Stimulated activated CD4-positive, alpha-beta T cell treated with anti-CD3 and anti-CD28 coated beads, Interleukin-1b, Interleukin-23, amount 100 ng/mL, for 4 hours (primary cell): ENCODE measurements at regions not wholly inside any gene's neighbourhood (a gene's known extent, or its start where the extent isn't known, plus 50 kb on each side); places are given as distances from the start of the nearest gene placed in this dataset.

ENCODE experiments used
- DNase-seq, 2 donors: peaks; one replicate each; pipeline ENCODE4 v3.0.0-alpha.2; 2020; ENCODE audit warnings: low read depth in 2 of 2

DNA sequence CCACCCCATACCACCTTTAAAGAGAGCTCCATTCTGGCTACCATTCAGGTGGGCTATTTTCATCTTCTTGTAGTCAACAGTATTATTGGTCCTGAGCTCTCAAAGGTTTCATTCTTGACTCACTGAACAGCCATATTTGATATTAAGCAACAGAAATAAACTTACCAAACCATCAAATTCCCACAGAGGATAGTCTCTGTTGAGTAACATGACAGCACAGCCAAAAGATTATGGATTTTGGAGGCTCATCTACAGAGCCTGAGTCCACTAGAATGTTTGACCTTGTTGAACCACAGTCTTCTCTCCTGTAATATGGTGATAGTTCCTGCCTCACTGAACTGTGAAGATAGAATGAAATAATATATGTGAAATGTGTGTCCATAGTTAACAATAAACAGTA is 276.3 kb upstream of the LDB2 start:
- no peak for DNase-seq

- no peak for DNase-seq
These were observed 274.9 kb upstream of the LDB2 start for GRCh38 chr4:17173300-17173699.

DNA sequence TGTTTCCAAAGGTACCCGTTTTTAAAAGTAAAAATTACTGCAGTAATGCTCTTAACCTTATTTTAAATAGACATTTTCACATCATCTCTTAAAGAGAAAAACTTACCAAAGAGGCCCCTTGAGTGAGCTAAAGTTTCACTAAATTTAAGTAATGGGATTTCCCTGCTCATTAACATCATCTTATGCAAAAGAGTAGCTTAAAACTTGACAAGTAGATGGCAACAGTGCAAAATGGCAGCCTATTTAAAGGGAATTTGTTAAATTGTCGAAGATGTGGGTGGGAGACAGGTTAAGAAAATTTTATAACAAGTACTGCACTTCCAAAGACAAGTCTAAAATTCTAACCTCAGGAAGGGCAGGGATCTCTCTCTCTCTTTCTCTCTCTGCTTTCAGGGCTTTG is 271.7 kb upstream of the LDB2 start:
- DNase-seq: no peak

DNA sequence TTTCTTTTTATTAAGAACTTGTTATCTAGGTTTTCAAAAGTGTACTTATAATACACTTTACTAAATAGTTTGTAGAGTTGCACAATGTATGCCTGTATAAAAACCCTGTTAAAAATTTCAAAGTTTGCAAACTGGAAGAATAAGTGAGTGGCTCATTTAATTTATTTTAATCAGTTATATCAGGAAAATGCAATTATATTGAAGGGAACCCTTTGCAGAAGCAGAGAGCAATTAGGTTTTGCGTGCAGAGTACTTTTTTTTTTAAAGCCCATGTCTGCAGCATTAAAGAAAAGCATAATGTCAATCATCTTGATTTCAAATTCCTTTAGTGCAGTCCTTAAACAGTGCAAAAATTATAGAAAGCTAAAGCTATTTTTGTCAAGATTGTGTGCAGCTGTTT is 271.3 kb upstream of the LDB2 start:
- no peak for DNase-seq

DNA sequence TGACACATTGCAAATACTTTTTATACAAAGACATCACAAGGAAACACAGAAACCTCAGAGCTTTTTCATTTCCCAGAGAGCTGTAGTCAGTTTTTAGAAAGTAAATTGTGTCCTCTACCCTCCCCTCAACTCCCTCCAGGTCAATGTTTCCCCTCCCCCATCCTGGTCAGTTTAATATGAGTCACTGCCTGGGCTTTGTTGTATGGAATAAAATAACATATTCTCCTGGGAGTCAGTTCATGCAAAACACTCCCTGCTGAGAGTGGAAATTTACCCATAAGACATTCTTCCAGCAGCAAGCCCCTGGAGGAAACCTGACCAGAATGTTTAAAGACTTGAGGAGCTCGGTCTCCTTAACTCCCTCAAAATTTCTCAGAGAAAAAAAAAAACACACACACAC is 270.1 kb upstream of the LDB2 start:
- DNase-seq: no peak

- DNase-seq: no peak
These were observed 268.5 kb upstream of the LDB2 start for GRCh38 chr4:17166954-17167353.

- DNase-seq: no peak
These were observed 266.8 kb upstream of the LDB2 start for GRCh38 chr4:17165286-17165685.

DNA sequence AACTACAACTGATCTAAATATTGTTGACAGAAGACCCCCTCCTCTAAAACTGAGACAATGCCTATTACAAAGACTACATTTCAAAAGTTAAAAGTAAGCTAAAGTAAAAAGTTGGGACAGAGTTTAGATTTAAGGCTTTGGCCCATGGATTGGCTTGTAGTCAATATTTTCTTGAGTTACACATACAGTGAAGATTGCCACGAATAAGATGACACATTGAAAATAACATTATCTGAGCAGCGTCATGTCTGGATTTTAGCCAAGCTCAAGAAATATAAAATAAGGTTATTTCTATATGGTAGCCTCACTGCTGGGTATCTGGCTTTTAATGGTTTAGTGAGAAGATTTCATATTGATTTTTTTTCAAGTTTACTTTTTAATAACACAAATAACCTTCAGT is 266.2 kb upstream of the LDB2 start:
- no peak for DNase-seq

- DNase-seq: no peak
These were observed 264.8 kb upstream of the LDB2 start for GRCh38 chr4:17163156-17163771.

DNA sequence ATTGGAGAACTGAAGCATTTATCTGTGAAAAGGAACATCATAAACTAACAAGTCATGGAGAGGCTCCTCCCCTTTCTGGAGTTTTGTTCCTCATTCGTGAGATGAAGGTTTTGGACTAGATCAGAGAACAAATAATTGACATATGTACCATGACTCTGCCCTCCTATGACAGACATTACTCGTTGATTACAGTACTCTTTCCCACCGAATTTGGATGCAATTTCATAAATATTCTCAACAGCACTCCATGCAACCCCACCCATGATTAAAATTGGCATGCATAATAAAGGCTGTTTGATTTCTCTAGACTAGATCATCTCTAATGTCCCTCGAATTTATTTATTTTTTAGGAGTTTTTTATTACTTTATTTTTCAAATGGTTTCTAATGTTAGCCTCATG is 258.9 kb upstream of the LDB2 start:
- no peak for DNase-seq

- no peak for DNase-seq
These were observed 257.0 kb upstream of the LDB2 start for GRCh38 chr4:17155486-17155885.

DNA sequence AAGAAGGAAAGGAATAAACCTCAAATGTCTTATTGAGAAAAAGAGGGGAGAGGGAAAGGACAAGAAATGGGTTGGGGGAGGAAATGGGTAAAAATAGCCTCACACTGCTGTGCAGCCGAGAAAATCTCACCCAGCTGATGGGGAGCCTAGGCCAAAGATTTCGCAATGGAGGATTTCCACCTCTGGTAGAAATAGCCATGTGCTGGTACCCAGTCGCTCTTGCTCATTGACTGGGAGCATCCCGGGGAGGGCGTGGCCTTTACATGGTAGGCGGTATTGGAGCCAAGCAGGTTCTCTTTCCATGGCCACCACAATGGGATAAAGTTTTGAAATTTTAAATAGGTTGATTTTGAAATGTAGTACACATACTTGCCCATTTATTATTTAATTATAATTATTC is 255.1 kb upstream of the LDB2 start:
- DNase-seq: no peak

DNA sequence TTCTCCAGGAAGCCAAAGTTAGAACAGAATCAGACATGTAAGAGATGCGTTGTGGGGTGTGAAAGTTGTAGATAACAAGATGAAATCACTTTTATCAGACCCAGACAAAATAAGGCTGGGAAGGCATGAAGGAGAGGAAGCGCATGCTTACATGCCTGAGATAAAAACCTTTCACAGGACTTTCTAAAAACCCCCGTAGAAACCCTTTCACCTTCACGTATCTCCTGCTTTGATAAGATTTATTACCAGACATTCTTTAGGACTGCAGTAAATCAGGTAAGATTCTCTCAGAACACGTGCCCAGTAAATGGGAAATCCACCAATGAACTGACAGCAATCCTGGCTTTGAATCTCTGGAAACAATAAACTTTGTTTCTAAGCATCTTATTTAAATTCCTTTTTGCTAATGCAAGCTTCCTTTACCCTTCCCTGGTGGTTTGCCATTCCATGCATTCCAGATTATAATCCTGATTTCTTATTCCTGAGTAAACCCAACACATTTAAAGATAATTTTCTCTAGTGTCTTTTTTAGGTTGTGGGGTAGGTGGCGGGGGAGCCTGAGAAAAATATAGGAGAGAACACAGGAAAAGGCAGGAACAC is 254.6 kb upstream of the LDB2 start:
- DNase-seq: no peak

GRCh38 chr4:17142232-17142711 is 243.8 kb upstream of the LDB2 start:
- no peak for DNase-seq

DNA sequence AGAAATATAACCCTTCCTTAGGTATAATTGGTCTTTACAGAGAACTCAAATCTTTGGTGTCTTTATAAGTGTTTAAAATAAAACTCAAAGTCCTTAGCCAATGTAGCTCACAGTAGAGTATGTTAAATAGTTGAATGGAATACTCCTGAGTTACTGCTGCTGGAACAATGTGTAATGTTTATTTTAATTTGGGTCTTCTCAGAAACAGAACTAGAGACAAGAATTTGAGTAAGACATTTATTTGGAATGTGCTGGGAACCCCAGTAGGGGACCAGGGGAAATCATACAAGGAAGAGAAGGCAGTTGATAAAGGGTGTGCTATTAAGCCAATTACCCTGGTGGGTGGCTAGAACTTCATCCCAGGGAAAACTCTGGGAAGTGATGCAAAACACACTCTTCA is 240.4 kb upstream of the LDB2 start:
- no peak for DNase-seq

GRCh38 chr4:17134565-17134964 is 236.1 kb upstream of the LDB2 start:
- no peak for DNase-seq

DNA sequence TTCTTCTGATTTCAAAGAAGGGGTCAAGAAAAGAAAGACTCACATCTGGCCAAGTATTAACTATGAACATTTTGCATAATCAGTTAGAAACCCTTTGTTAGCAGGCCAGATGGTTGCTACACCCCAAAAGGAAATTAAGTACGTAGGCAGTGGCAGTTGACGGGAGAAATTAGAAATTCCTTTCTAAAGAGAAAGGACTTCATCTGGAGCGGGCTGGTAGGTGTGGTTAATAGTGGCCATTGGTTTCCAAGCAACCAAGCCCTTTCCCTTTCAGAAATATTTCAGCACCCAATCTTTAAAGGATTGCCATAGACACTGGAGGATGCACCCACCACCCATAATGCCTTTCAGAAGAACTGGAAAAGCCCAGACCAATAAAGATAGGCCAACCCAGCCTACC is 235.7 kb upstream of the LDB2 start:
- DNase-seq: no peak

- DNase-seq: no peak
These were observed 233.8 kb upstream of the LDB2 start for GRCh38 chr4:17132226-17132625.

- no peak for DNase-seq
These were observed 229.8 kb upstream of the LDB2 start for GRCh38 chr4:17128268-17128667.

DNA sequence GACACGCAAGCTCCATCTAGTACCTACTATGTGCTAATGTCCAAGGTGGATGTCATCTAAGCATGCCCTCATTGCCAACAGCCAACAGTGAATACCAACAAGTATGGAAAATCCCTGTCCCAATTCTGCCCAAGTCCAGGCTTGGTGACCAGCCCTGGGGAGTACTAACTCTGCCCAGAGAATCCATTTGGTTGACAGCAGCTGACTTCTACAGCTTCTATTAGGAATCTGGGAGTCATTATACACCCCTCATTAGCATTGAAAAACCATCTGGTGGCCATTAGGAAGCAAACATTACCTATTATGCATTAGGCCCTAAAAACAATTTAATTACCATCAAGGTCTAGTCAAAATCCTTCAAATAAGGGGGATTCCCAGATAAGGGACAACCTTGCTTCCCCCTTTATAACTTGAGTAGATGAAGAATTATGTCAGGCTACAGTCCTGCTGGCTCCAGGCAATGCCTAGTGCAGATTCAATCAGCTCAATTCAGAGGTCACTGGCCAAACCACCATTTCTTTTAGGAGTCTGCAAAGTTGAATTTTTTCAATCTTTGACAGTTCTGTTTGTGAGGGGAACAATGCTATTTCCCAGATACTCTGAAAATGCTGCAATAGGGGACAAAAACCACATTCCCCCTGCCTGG is 228.0 kb upstream of the LDB2 start:
- no peak for DNase-seq

DNA sequence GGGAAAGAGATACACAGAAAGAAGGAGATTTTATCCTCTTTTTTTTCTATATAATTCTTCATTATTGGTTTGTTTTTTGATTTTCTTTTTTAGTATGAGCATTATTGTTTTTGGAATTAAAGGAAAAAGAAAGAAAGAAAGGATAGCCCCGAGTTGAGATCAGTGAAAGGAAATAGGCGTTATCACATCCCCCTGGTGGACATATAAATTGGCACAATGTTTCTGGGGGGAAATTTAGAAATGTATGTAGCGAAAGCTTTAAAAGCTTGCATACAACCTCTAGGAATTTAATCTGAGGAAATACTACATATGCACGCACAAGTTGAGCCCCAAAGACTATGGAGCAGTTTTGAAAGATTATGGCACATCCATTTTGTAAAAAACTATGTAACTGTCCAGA is 226.3 kb upstream of the LDB2 start:
- no peak for DNase-seq

DNA sequence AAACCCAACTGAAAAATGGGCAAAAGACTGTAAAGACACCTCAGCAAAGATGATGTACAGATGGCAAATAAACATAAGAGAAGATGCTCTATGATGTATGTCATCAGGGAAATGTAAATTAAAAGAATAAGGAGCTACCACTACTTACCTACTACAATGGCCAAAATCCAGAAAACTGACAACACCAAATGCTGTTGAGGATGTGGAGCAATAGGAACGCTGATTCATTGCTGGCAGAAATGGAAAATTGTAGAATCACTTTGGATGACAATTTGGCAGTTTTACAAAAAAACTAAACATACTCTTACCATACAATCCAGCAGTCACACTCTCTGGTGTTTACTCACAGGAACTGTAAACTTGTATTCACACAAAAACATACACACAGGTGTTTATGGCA is 222.3 kb upstream of the LDB2 start:
- DNase-seq: no peak

- no peak for DNase-seq
These were observed 219.3 kb upstream of the LDB2 start for GRCh38 chr4:17117746-17118145.

DNA sequence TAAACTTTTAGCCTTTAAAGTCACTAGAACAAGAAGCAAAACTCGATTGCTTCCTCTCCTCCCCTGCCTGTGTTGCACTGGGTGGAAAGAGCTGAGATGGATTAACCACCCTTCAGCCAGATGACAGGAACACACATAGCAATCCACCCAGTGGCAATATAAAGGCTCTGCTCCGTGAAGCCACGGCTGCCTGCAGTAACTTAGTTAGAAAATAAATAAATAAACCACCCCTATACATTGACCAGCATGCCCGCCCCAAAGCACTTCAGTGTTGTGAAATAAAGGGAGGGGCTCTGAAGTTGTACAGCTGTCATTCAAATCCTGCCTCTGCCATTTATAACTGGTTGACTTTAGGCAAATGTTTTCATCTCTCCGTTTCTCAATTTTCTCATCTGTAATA is 217.1 kb upstream of the LDB2 start:
- DNase-seq: no peak
